Activated CD4-positive, alpha-beta T cell treated with anti-CD3 and anti-CD28 coated beads for 4 hours (primary cell): ENCODE measurements at regions not wholly inside any gene's neighbourhood (a gene's known extent, or its start where the extent isn't known, plus 50 kb on each side); places are given as distances from the start of the nearest gene placed in this dataset.
"Not testable (repeated sequence)": the region's sequence is repeated elsewhere in the genome, so short reads cannot be mapped to it uniquely, and the experiment has no call there.

Experiments used
- DNase-seq, 2 donors: peaks; one replicate each; pipeline ENCODE4 v3.0.0-alpha.2; 2020

DNA sequence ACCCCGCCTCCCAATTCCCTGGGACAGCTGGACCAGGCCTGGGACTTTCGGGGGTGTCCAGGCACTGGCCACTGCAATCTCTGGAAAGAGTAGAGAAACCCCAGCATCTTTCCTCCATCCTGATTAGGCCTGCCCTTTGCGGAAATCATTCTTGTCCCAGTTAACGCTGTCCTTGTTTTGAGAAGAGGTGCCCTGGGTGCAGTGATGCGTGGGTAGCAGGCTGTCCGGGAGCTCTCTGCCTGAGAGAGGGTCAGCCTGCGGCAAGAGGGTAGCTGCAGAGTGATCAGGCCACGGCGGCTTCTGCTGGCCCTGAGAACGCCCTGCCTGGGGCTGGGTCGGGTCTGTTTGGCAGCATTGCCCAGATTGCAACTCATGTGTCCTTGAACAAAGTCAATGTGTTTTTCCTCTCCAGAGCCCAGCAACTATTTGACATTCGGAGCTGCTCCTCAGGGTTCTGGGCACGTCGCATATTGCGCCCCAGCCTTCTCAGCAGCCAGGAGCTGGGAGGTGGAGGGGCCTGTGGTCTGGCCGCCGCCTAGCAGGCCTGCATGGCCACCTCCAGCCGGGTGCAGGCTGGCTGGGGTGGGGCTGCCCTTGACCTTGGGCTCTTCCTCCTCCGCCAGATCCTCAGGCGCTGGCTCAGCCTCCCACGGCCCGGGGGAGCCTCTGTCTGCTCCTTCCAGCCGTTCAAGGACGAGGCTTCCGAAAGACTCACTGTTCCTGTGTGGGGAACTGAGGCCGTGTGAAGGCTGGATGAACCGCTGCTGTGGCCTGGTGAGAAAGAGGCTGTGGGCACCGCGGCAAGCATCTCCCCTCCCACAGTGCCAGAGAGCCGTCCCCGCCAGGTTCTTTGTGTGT lies 150.1 kb upstream of the ZNF469 start:
- not testable (repeated sequence) for DNase-seq

DNA sequence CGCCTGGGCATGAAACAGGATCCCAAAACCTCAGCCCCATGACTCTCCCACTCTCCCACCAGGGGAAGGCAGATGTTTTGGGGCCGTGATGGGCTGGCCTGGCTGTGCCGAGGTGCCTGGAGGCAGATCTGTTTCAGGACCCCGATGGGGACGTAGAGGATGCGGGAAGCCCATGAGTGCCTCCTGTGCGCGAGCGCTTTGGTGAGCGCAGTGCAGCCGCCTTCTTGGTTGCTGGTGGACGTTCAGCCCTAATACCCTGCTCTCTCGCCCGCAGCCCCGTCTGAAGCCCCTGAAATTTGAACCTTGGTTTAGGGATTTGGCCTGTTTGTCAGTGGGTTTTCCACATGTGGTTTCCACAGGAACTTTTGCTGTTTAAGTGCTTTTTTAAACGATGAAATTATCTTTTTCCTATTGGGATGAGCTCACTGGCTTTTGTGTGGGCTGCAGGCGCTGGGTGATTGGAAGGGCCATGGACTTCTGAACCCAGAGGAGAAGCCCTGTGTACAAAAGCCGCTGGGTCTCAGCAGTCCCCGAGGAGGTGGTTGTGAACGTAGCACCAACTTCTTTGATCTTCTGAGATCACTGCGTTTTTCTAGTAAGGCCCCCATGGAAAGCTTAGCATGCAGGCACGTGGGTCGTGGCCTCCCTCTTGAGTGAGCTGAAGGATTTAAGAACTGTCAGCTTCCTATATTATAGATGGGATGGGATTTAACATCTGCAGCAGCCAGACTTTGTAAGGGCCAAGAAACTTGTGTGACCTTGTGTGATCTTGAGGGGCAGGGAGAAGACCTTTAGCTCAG lies 148.9 kb upstream of the ZNF469 start:
- not testable (repeated sequence) for DNase-seq

GRCh38 chr16:88234421-88235271 lies 148.1 kb upstream of the ZNF469 start:
- DNase-seq: not testable (repeated sequence)

DNA sequence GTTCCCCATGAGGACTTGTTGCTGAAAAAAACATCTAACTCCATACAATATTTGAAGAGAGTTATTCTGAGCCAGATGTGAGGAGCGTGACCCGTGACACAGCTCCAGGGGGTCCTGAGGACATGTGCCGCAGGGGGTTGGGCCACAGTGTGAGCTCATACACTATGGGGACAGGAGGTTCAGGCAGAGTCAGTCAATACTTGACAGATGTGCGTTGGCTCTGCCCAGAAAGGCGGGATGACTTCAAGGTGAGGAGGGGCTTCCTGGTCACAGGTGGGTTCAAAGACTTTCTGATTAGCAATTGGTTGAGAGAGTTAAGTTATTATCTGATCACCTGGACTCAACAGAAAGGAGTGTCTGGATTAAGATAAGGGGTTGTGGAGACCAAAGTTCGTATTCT lies 147.1 kb upstream of the ZNF469 start:
- not testable (repeated sequence) for DNase-seq

DNA sequence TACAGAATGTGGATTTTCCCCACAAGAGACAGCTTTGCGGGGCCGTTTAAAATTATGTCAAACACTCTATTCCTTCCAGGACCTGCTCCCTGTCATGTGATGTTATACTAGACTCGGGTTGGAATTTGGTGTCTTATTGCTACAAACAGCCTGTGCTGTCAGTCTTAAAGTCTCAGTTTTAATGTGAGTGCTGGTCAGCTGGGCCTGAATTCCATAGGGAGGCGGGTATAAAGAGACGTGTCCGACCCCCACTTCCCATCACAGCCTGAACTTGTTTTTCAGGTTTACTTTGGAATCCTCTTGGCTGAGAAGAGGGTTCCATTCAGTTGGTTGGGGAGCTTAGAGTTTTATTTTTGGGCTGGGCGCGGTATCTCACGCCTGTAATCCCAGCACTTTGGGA lies 146.5 kb upstream of the ZNF469 start:
- not testable (repeated sequence) for DNase-seq

DNA sequence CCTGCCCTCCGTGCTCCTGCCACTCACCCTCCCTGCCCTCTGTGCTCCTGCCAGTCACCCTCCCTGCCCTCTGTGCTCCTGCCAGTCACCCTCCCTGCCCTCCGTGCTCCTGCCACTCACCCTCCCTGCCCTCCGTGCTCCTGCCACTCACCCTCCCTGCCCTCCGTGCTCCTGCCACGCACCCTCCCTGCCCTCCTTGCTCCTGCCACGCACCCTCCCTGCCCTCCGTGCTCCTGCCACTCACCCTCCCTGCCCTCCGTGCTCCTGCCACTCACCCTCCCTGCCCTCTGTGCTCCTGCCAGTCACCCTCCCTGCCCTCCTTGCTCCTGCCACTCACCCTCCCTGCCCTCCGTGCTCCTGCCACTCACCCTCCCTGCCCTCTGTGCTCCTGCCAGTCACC lies 145.4 kb upstream of the ZNF469 start:
- DNase-seq: not testable (repeated sequence)

GRCh38 chr16:88237761-88238415 lies 144.9 kb upstream of the ZNF469 start:
- DNase-seq: not testable (repeated sequence)

DNA sequence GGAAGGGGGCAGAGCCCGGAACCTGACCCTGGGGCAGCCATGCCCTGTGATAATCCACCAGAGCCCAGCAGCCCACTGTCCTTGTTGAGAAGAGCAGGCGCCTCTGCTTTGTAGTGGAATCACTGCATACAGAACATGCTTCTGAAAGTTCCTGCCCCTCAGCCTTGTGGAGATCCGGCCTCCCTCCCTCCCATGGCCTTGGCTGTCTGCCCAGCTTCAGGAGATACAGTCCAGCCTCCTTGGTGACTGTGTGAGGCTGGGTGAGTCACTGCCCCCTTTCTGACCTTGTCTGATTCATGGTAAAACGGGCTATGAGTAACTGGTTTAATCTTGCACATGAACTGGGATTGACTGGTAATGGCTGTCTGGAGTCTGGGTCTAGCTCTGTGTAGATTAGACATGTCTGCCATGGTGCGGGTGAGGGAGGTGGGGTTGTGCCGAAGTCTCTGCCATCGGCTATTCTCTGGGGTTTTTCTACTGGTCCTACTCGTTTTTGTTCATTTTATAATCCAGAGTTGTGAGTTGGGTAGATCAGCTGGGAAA lies 144.0 kb upstream of the ZNF469 start:
- not testable (repeated sequence) for DNase-seq

- DNase-seq: not testable (repeated sequence)
Observed at GRCh38 chr16:88240118-88240517, 142.6 kb upstream of the ZNF469 start.

DNA sequence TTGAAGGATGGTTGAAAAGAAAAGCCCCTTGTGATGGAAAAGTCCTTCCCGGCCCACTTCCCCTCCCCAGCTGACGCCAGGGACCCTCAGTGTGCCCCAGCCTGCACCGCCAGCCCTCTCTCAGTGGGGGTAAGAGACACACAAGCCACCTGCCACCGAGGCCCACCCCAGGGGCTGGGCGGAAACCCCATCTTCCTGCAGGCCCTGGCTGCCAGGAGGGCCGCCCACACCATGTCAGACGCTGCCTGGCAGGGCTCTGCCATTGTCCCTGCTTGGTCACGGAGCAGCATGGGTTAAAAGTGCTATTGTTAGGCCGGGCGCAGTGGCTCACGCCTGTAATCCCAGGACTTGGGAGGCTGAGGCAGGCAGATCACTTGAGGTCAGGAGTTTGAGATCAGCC lies 142.0 kb upstream of the ZNF469 start:
- not testable (repeated sequence) for DNase-seq

GRCh38 chr16:88241404-88242311 lies 141.1 kb upstream of the ZNF469 start:
- not testable (repeated sequence) for DNase-seq

- not testable (repeated sequence) for DNase-seq
Observed at GRCh38 chr16:88242312-88243295, 140.2 kb upstream of the ZNF469 start.

DNA sequence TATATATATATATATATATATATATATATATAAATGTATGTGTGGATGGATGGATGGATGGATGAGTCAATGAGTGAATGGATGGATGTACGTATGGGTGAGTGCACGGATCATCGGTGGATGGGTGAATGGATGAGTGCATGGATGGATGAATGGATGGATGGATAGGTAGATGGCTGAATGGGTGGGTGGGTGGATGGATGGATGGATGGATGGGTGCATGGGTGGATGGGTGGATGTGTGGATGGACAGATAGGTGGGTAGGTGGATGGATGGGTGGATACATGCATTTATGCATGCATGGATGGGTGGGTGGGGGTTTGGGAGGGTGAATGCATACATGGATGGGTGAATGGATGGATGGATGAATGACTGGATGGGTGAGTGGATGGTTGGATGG lies 138.8 kb upstream of the ZNF469 start:
- not testable (repeated sequence) for DNase-seq

DNA sequence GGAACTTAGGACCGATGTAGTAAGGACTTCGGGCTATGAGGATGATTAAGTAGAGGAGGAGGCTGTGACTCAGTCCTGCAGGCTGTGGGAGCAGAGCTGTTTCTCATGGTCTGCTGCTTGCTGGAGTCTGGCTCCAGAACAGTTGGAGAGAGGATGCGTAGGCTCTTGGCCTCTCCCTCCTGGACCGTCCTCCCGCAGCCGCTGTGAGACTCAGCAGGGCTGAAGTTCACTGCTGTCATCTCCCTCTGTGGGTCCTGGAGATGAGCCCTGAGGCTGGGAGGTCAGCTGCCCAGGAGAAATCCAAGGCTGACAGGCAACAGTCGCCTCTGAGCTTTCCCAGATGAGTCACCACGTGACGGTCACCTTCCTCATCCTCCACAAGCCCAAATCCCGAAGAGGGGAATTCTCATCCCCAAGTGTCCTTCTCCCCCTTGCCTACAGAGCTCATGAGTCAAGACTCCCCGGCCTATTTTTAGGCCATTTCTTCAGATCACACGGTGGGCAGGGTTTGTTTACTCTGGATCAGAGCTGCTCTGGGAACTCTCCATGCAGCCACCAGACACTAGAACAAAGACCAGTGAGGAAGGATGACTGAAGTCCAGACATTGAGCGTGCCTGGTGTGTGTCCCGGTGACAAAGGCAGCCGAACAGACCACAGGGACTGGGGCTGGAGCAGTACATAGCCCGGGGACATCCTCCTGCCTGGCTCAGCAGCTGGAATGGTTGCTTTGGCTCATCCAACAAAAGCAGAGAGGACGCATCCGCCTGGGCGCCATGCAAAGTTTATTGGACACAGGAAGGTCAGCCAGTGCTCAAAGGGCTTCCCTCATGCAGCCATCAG lies 137.3 kb upstream of the ZNF469 start:
- not testable (repeated sequence) for DNase-seq

DNA sequence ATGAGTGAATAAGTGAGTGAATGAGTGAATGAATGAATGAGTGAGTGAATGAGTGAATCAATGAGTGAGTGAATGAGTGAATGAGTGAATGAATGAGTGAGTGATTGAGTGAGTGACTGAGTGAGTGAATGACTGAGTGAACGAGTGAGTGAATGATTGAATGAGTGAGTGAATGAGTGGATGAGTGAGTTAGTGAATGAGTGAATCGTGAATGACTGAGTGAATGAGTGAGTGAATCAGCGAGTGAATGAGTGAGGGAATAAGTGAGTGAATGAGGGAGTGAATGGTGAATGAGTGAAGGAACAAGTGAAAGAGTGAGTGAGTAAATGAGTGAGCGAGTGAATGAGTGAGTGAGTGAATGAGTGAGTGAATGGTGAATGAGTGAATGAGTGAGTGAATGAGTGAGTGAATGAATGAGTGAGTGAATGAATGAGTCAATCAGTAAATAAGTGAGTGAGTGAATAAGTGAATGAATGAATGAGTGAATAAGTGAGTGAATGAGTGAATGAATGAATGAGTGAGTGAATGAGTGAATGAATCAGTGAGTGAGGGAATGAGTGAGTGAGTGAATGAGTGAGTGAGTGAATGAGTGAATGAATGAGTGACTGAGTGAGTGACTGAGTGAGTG lies 135.7 kb upstream of the ZNF469 start:
- not testable (repeated sequence) for DNase-seq

DNA sequence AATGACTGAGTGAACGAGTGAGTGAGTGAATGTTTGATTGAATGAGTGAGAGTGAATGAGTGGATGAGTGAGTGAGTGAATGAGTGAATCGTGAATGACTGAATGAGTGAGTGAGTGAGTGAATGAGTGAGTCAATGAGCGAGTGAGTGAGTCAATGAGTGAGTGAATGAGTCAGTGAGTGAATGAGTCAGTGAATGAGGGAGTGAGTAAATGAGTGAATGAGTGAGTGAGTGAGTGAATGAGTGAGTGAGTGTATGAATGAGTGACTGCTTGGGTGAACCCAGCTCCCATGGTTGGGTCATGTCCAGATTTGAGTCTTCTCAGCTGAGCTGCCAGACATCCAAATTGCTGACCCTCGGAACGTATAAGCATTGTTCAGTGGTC lies 135.2 kb upstream of the ZNF469 start:
- not testable (repeated sequence) for DNase-seq

DNA sequence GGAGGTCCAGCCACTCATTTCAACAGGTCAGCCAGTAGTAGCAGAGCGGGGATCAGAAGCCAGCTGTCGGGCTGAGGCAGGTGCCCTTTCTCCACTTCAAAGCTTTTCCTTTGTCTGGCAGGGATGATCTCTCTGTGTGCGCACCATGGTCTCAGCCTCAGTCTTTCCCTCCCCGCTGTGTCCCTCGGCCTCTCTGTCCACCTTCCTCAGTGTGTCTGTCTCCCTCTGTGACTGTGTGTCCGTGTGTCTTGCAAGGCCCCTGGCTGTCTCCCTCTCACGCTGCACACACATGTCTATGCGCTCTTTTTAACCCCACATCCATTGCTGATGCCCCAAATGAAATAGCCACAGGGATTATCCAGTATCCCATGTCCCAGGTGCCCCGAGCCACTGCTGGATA lies 134.0 kb upstream of the ZNF469 start:
- not testable (repeated sequence) for DNase-seq

DNA sequence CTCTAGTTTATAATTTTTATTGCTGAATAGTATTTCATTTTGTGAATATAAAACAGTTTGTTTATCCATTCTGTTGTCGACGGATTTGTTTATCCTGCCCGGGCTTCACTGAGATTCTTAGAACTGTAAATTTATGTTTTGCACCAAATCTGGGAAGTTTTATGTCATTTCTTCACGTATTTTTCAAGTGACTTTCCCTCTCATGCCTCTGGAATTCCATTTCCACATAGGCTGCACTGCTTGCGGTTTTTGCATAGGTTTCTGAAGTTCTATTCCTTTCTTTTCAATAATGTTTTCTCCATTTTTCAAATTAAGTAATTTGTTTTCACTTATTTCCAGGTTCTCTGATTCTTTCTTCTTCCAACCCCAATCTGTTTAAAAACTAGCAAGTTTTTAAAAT lies 132.4 kb upstream of the ZNF469 start:
- not testable (repeated sequence) for DNase-seq
